HCT116 (cell line): ENCODE measurements at regions not wholly inside any gene's neighbourhood (a gene's known extent, or its start where the extent isn't known, plus 50 kb on each side); places are given as distances from the start of the nearest gene placed in this dataset.
"Not testable (repeated sequence)": the region's sequence is repeated elsewhere in the genome, so short reads cannot be mapped to it uniquely, and the experiment has no call there.

Experiments used
- ATAC-seq: fragments of 200-7000 bp; cut with Tn5 transposase; 2 replicates; pipeline ENCODE4 v1.9.1; 2020; ENCODE audit warnings: mild to moderate bottlenecking, moderate library complexity
- BruUV-seq: library from RNA; stranded (reverse); fragments of 400-500 nt; replicated peaks from 2 replicates; lab custom pipeline; 2021; lab: Mats Ljungman, UMichigan
- CTCF ChIA-PET: fragments of 300-600 bp; sonication (Branson Sonifier 250); formaldehyde crosslinking; loops from one replicate; lab custom pipeline; 2021; ENCODE audit warnings: antibody characterized with exemption; lab: Charles Lee
- POLR2A ChIA-PET: fragments of 300-600, 350-600 bp; sonication (Branson Sonifier 250); formaldehyde crosslinking; loops from one replicate; lab custom pipeline; 2021; ENCODE audit warnings: antibody characterized with exemption; lab: Charles Lee
- RAD21 ChIA-PET, 2 experiments: fragments of 300-600 bp; sonication (Branson Sonifier 250); formaldehyde crosslinking; loops; one replicate each; lab custom pipeline; 2023; ENCODE audit warnings: low total read pairs in 2 of 2; ENCODE audit not compliant: uncharacterized antibody in 2 of 2, unreplicated experiment in 2 of 2, low non-redundant PET in 1 of 2; lab: Charles Lee
- DNase-seq: peaks from one replicate; pipeline ENCODE4 v3.0.0-alpha.2; 2010; ENCODE audit warnings: low read depth, low spot score
- H2AFZ ChIP-seq: fragments of 200-600 bp; shearing (Covaris generic), sonication (generic); 2 replicates; pipeline ENCODE4 v1.6.1; 2017; ENCODE audit warnings: low read depth, mixed run types, mixed read lengths, antibody characterized with exemption, low read length; ENCODE audit not compliant: poor library complexity, severe bottlenecking
- H3K27ac ChIP-seq: 2 replicates; pipeline ENCODE4 v1.5.1; 2012; ENCODE audit warnings: low read depth, low read length
- H3K27me3 ChIP-seq: fragments of 200-600 bp; sonication (generic); 2 replicates; pipeline ENCODE4 v1.6.1; 2016; ENCODE audit warnings: mixed run types, low read length, mixed read lengths; ENCODE audit not compliant: insufficient read depth
- H3K36me3 ChIP-seq, 2 experiments: fragments of 200-500 bp in 1 of 2; fragments of 200-600 bp in 1 of 2; sonication (Bioruptor generic) in 1 of 2; sonication (generic) in 1 of 2; 2 replicates each; pipeline versions ENCODE4 v1.5.1 to v1.6.1; 2014 to 2016; ENCODE audit warnings: low read length in 2 of 2, inconsistent platforms in 1 of 2, mixed read lengths in 1 of 2, mixed run types in 1 of 2; ENCODE audit not compliant: insufficient read depth in 2 of 2, control insufficient read depth in 1 of 2
- H3K4me1 ChIP-seq, 2 experiments: fragments of 200-600 bp in 1 of 2; sonication (generic) in 1 of 2; 2 replicates each; pipeline versions ENCODE4 v1.5.1 to v1.6.1; 2012 to 2017; ENCODE audit warnings: low read length in 2 of 2, inconsistent platforms in 1 of 2, mild to moderate bottlenecking in 1 of 2, mixed read lengths in 1 of 2, mixed run types in 1 of 2, moderate library complexity in 1 of 2; ENCODE audit not compliant: insufficient read depth in 2 of 2, control insufficient read depth in 1 of 2
- H3K4me2 ChIP-seq: fragments of 200-600 bp; sonication (generic); 2 replicates; pipeline ENCODE4 v1.6.1; 2017; ENCODE audit warnings: mixed run types, low read length, mixed read lengths
- H3K4me3 ChIP-seq, 2 experiments: fragments of 200-600 bp in 1 of 2; sonication (generic) in 1 of 2; replicated peaks in 1 of 2; 2 replicates each; pipeline ENCODE4 v1.5.1; 2011 to 2016; ENCODE audit warnings: low read length in 2 of 2, control low read depth in 1 of 2, low read depth in 1 of 2, mild to moderate bottlenecking in 1 of 2, mixed read lengths in 1 of 2, mixed run types in 1 of 2
- H3K79me2 ChIP-seq: fragments of 200-600 bp; sonication (generic); 2 replicates; pipeline ENCODE4 v1.6.1; 2017; ENCODE audit warnings: mild to moderate bottlenecking, mixed run types, low read length, moderate library complexity, mixed read lengths; ENCODE audit not compliant: insufficient read depth
- H3K9ac ChIP-seq: fragments of 200-600 bp; sonication (generic); 2 replicates; pipeline ENCODE4 v1.6.1; 2016; ENCODE audit warnings: low read length, mixed read lengths
- H3K9me2 ChIP-seq: fragments of 200-600 bp; sonication (generic), shearing (Covaris generic); 2 replicates; pipeline ENCODE4 v1.6.1; 2017; ENCODE audit warnings: mixed run types, mild to moderate bottlenecking, moderate library complexity; ENCODE audit not compliant: insufficient read depth
- H3K9me3 ChIP-seq, 2 experiments: fragments of 200-500 bp in 1 of 2; fragments of 200-600 bp in 1 of 2; sonication (Bioruptor generic) in 1 of 2; sonication (generic) in 1 of 2; 2 replicates each; pipeline ENCODE4 v1.6.1; 2014 to 2017; ENCODE audit warnings: low read length in 2 of 2, mixed read lengths in 2 of 2, inconsistent platforms in 1 of 2, low read depth in 1 of 2, mild to moderate bottlenecking in 1 of 2, mixed run types in 1 of 2, moderate library complexity in 1 of 2; ENCODE audit not compliant: control insufficient read depth in 1 of 2, insufficient read depth in 1 of 2
- H4K20me1 ChIP-seq: fragments of 200-600 bp; sonication (generic), shearing (Covaris generic); 2 replicates; pipeline ENCODE4 v1.6.1; 2017; ENCODE audit warnings: mixed run types, mild to moderate bottlenecking, moderate library complexity; ENCODE audit not compliant: insufficient read depth
- CBX3 ChIP-seq: IDR thresholded peaks from 2 replicates; pipeline ENCODE4 v1.6.1; 2012; ENCODE audit warnings: low read depth
- SIN3A ChIP-seq: IDR thresholded peaks from 2 replicates; pipeline ENCODE4 v1.6.1; 2012; ENCODE audit warnings: low read depth
- intact Hi-C: fragments of 100-400 bp; cut with micrococcal nuclease; formaldehyde crosslinking; loops from 2 replicates; pipeline ENCODE4 v1.10.0; 2022

DNA sequence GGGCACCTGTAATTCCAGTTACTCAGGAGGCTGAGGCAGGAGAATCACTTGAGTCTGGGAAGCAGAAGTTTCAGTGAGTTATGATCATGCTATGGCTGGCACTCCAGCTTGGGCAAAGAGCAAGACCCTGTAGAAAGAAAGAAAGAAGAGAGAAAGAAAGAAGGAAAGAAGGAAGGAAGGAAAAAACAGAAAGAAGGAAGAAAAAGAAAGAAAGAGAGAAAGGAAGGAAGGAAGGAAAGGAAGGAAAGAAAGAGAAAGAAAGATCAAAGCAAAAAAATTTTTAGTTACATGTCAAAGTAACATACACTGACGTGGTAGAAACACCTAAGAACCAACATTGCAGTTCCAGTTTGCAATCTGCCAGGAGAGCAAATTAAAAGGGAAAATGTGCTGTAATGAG, 73.8 kb upstream of the JCAD start:
- POLR2A ChIA-PET = no interaction called here

DNA sequence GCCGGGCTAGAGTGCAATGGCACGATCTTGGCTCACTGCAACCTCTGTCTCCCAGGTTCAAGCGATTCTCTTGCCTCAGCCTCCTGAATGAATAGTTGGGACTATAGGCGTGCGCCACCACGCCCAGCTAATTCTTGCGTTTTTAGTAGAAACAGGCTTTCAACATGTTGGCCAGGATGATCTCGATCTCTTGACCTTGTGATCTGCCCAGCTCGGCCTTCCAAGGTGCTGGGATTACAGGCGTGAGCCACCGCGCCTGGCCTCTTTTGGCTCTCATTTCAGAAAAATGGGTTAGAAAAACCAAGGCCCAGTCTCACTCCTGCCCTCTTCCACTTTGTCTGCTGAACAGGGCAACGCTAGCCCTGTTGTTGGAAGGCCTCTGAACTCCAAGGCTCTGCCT, 72.0 kb upstream of the JCAD start:
- H3K27me3 ChIP-seq, RAD21 ChIA-PET, H3K79me2 ChIP-seq, H3K27ac ChIP-seq, H3K4me3 ChIP-seq, BruUV-seq, H3K36me3 ChIP-seq, CTCF ChIA-PET, DNase-seq, H3K9ac ChIP-seq, H2AFZ ChIP-seq, intact Hi-C loops, H3K9me3 ChIP-seq, ATAC-seq, H3K9me2 ChIP-seq, H3K4me2 ChIP-seq, POLR2A ChIA-PET, H4K20me1 ChIP-seq, H3K4me1 ChIP-seq: not testable (repeated sequence)

More for the DNA sequence above, 73.8 kb upstream of the JCAD start:
- Histone ChIP-seq H3K9ac (no peak overlapping the region), H3K79me2 (no peaks in the 10 kb centered on the region), H4K20me1 (no peaks in the 10 kb centered on the region)
- intact Hi-C loops = no loop called here
- TF ChIP-seq CBX3 = no peak
- TF ChIP-seq SIN3A = no peak
- TF ChIP-seq, all 23 proteins: peak for 0
- ChIA-PET RAD21 (no interaction called here), CTCF (no interaction called here)
- no peaks in the 10 kb centered on the region for H3K9me3 ChIP-seq
- H2AFZ ChIP-seq = no peak overlapping the region
- H3K4me3 ChIP-seq = no peak overlapping the region
- no peaks in the 10 kb centered on the region; the same call in 1 of the 2 replicates for H3K27me3 ChIP-seq
- no peaks in the 10 kb centered on the region for H3K36me3 ChIP-seq
- BruUV-seq = no TSS peak
- no peak overlapping the region for H3K4me2 ChIP-seq
- no peak overlapping the region for H3K27ac ChIP-seq
- DNase-seq (no peak), ATAC-seq (no peak)
- H3K4me1 ChIP-seq = no peaks in the 10 kb centered on the region
- H3K9me2 ChIP-seq = no peaks in the 10 kb centered on the region

DNA sequence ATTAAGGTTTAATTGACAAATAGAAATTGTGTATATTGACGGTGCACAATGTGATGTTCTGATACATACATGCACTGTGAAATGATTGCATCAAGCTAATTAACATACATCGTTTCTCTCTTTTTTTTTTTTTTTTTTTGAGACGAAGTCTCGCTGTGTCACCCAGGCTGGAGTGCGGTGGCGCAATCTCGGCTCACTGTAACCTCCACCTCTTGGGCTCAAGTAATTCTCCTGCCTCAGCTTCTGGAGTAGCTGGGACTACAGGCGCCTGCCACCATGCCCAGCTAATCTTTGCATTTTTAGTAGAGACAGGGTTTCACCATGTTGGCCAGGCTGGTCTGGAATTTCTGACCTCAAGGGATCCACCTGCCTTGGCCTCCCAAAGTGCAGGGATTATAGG, 69.9 kb upstream of the JCAD start:
- DNase-seq, POLR2A ChIA-PET, BruUV-seq, H3K27me3 ChIP-seq, H3K27ac ChIP-seq, H3K79me2 ChIP-seq, H3K4me3 ChIP-seq, CTCF ChIA-PET, H3K9me3 ChIP-seq, RAD21 ChIA-PET, H3K9ac ChIP-seq, H3K4me2 ChIP-seq, H2AFZ ChIP-seq, H3K36me3 ChIP-seq, ATAC-seq, H3K4me1 ChIP-seq, intact Hi-C loops, H4K20me1 ChIP-seq, H3K9me2 ChIP-seq: not testable (repeated sequence)
